ENCODE measurements at regions not wholly inside any gene's neighbourhood (a gene's known extent, or its start where the extent isn't known, plus 50 kb on each side); places are given as distances from the start of the nearest gene placed in this dataset.

DNA sequence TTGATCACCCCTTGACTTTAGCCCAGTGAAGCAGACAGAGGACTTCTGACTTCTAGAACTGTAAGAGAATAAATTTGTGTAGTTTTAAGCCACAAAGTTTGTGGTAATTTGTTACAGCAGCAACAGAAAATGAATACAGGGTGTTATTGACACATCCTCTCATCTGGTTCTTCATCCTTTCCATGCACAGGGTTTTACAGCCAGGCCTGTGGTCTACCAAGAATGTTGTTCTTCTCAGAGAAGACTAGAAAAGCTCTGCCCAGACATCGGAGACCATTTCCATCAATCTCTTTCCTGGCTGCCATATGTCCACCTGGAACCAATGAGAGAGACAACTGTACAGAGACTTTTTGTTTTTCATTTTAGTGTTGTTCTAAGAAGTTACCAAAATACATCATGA lies 308.2 kb upstream of the AMIGO2 start:
- TF ChIP-seq PML (IDR thresholded peaks at IDR 0.05; ENCODE audit: low read length), result no peak
- TF ChIP-seq, protein P1, sequence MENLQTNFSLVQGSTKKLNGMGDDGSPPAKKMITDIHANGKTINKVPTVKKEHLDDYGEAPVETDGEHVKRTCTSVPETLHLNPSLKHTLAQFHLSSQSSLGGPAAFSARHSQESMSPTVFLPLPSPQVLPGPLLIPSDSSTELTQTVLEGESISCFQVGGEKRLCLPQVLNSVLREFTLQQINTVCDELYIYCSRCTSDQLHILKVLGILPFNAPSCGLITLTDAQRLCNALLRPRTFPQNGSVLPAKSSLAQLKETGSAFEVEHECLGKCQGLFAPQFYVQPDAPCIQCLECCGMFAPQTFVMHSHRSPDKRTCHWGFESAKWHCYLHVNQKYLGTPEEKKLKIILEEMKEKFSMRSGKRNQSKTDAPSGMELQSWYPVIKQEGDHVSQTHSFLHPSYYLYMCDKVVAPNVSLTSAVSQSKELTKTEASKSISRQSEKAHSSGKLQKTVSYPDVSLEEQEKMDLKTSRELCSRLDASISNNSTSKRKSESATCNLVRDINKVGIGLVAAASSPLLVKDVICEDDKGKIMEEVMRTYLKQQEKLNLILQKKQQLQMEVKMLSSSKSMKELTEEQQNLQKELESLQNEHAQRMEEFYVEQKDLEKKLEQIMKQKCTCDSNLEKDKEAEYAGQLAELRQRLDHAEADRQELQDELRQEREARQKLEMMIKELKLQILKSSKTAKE (IDR thresholded peaks at IDR 0.05; ENCODE audit: low read depth, poor library complexity, severe bottlenecking), result no peak
- no peak for TF ChIP-seq NFIC (IDR thresholded peaks at IDR 0.05; ENCODE audit: low read depth, low read length)
- no peak for TF ChIP-seq GATAD2B (conservative IDR thresholded peaks at IDR 0.05; ENCODE audit: low read depth)
- CTCF ChIA-PET, result interaction anchor here (0.8 kb wide), 1 partner anchor 9 kb away, joined by 3 read pairs; no protein-coding TSS in a partner anchor
- BruUV-seq (replicated peaks), result no TSS peak
- no peak overlapping the region for H3K9ac ChIP-seq (ENCODE audit: control insufficient read depth, insufficient read depth, low read length)
- no peaks in the 10 kb centered on the region for H3K4me1 ChIP-seq (ENCODE audit: control insufficient read depth, insufficient read depth, low read length)
- no peaks in the 10 kb centered on the region for H4K20me1 ChIP-seq (ENCODE audit: control insufficient read depth, insufficient read depth)
- H3K4me2 ChIP-seq (ENCODE audit: control insufficient read depth, insufficient read depth), result no peak overlapping the region
- H3K27ac ChIP-seq (ENCODE audit: control insufficient read depth, insufficient read depth), result no peak overlapping the region
- no peak for ATAC-seq
- DNase-seq (ENCODE audit: low read depth, low spot score), result no peak
- RAD21 ChIA-PET (ENCODE audit: unreplicated experiment), result no interaction called here
- SMC1A ChIA-PET (ENCODE audit: uncharacterized antibody, unreplicated experiment), result no interaction called here
- H3K36me3 ChIP-seq (ENCODE audit: control insufficient read depth in 2 of 2, insufficient read depth in 2 of 2, low read length in 1 of 2), result no peaks in the 10 kb centered on the region
- intact Hi-C loops (cut with micrococcal nuclease; ENCODE audit: unreplicated experiment), result no loop called here
- no peak overlapping the region for H3K4me3 ChIP-seq
- no peaks in the 10 kb centered on the region for H3K79me2 ChIP-seq (ENCODE audit: control insufficient read depth, insufficient read depth, low read length)
- H2AFZ ChIP-seq (ENCODE audit: control insufficient read depth, low read depth, low read length), result no peak overlapping the region
- no peak for FAIRE-seq
- POLR2A ChIA-PET, result no interaction called here
- WGBS (ENCODE audit: insufficient coverage, insufficient replicate concordance, low lambda C conversion rate, missing lambda C conversion rate), result 57% methylated on average over 1 of the region's 1 CpG
- H3K27me3 ChIP-seq (replicated peaks in 1 of 2; ENCODE audit: control insufficient read depth in 2 of 2, insufficient read depth in 2 of 2, low read length in 1 of 2), result no peaks in the 10 kb centered on the region
- in situ Hi-C loops (cut with MboI), result no loop called here
- H3K9me3 ChIP-seq (replicated peaks; ENCODE audit: control insufficient read depth, insufficient read depth, low read length), result no peaks in the 10 kb centered on the region

GRCh38 chr12:47385653-47386052 lies 305.9 kb upstream of the AMIGO2 start:
- H3K27me3 ChIP-seq (replicated peaks in 1 of 2; ENCODE audit: control insufficient read depth in 2 of 2, insufficient read depth in 2 of 2, low read length in 1 of 2), result no peaks in the 10 kb centered on the region
- H2AFZ ChIP-seq (ENCODE audit: control insufficient read depth, low read depth, low read length), result no peak overlapping the region
- ChIA-PET POLR2A (no interaction called here), RAD21 (ENCODE audit: unreplicated experiment) (no interaction called here), CTCF (no interaction called here), SMC1A (ENCODE audit: uncharacterized antibody, unreplicated experiment) (no interaction called here)
- no peak overlapping the region for H3K4me2 ChIP-seq (ENCODE audit: control insufficient read depth, insufficient read depth)
- TF ChIP-seq RCOR1 (conservative IDR thresholded peaks at IDR 0.05; ENCODE audit: low read depth, low read length), result no peak
- TF ChIP-seq, protein P2, sequence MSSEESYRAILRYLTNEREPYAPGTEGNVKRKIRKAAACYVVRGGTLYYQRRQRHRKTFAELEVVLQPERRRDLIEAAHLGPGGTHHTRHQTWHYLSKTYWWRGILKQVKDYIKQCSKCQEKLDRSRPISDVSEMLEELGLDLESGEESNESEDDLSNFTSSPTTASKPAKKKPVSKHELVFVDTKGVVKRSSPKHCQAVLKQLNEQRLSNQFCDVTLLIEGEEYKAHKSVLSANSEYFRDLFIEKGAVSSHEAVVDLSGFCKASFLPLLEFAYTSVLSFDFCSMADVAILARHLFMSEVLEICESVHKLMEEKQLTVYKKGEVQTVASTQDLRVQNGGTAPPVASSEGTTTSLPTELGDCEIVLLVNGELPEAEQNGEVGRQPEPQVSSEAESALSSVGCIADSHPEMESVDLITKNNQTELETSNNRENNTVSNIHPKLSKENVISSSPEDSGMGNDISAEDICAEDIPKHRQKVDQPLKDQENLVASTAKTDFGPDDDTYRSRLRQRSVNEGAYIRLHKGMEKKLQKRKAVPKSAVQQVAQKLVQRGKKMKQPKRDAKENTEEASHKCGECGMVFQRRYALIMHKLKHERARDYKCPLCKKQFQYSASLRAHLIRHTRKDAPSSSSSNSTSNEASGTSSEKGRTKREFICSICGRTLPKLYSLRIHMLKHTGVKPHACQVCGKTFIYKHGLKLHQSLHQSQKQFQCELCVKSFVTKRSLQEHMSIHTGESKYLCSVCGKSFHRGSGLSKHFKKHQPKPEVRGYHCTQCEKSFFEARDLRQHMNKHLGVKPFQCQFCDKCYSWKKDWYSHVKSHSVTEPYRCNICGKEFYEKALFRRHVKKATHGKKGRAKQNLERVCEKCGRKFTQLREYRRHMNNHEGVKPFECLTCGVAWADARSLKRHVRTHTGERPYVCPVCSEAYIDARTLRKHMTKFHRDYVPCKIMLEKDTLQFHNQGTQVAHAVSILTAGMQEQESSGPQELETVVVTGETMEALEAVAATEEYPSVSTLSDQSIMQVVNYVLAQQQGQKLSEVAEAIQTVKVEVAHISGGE (CRISPR knock-in tag; IDR thresholded peaks at IDR 0.05), result no peak
- H3K9me3 ChIP-seq (replicated peaks; ENCODE audit: control insufficient read depth, insufficient read depth, low read length), result no peaks in the 10 kb centered on the region
- H4K20me1 ChIP-seq (ENCODE audit: control insufficient read depth, insufficient read depth), result no peaks in the 10 kb centered on the region
- no peak overlapping the region for H3K4me3 ChIP-seq
- H3K27ac ChIP-seq (ENCODE audit: control insufficient read depth, insufficient read depth), result no peak overlapping the region
- ATAC-seq, result no peak
- no peaks in the 10 kb centered on the region for H3K4me1 ChIP-seq (ENCODE audit: control insufficient read depth, insufficient read depth, low read length)
- intact Hi-C loops (cut with micrococcal nuclease; ENCODE audit: unreplicated experiment), result no loop called here
- in situ Hi-C loops (cut with MboI), result no loop called here
- H3K36me3 ChIP-seq (ENCODE audit: control insufficient read depth in 2 of 2, insufficient read depth in 2 of 2, low read length in 1 of 2), result no peaks in the 10 kb centered on the region
- H3K9ac ChIP-seq (ENCODE audit: control insufficient read depth, insufficient read depth, low read length), result no peak overlapping the region
- no TSS peak for BruUV-seq (replicated peaks)
- WGBS (ENCODE audit: insufficient coverage, insufficient replicate concordance, low lambda C conversion rate, missing lambda C conversion rate), result 29% methylated on average over 5 of the region's 5 CpGs
- H3K79me2 ChIP-seq (ENCODE audit: control insufficient read depth, insufficient read depth, low read length), result no peaks in the 10 kb centered on the region
- FAIRE-seq, result no peak
- DNase-seq (ENCODE audit: low read depth, low spot score), result no peak

Measured in GM12878 (cell line).